ENCODE measurements at regions not wholly inside any gene's neighbourhood (a gene's known extent, or its start where the extent isn't known, plus 50 kb on each side); places are given as distances from the start of the nearest gene placed in this dataset.

DNA sequence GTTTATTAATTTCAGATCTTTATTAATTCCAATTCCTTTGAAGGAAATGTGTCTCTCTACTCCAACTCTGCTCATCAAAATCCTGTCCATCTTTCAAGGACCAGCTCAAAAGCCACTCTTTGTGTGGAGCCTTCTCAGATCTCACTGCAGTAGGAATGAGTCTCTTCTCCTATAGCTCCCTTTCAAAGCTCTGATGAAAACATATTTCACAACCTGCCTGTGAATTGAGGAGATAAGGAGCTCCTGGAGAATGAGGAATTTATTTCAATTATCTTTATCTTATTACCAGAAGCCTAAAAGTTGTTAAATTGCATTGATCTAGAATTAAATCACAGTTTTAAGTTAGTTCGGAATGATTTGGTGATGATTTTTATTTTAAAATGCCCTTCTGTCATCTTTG, 92.6 kb upstream of the TRPC3 start:
- H3K4me3 ChIP-seq (ENCODE audit: control insufficient read depth, low read depth, low read length) = no peak overlapping the region
- TF ChIP-seq, protein P1, sequence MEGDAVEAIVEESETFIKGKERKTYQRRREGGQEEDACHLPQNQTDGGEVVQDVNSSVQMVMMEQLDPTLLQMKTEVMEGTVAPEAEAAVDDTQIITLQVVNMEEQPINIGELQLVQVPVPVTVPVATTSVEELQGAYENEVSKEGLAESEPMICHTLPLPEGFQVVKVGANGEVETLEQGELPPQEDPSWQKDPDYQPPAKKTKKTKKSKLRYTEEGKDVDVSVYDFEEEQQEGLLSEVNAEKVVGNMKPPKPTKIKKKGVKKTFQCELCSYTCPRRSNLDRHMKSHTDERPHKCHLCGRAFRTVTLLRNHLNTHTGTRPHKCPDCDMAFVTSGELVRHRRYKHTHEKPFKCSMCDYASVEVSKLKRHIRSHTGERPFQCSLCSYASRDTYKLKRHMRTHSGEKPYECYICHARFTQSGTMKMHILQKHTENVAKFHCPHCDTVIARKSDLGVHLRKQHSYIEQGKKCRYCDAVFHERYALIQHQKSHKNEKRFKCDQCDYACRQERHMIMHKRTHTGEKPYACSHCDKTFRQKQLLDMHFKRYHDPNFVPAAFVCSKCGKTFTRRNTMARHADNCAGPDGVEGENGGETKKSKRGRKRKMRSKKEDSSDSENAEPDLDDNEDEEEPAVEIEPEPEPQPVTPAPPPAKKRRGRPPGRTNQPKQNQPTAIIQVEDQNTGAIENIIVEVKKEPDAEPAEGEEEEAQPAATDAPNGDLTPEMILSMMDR (IDR thresholded peaks at IDR 0.05; ENCODE audit: control insufficient read depth, insufficient read depth, low read depth, low read length, missing control alignments) = no peak
- DNase-seq (ENCODE audit: low read depth) = no peak

GRCh38 chr4:122041312-122041711, 89.5 kb upstream of the TRPC3 start:
- DNase-seq (ENCODE audit: low read depth) = no peak
- TF ChIP-seq, protein P1 (IDR thresholded peaks at IDR 0.05; ENCODE audit: control insufficient read depth, insufficient read depth, low read depth, low read length, missing control alignments) = no peak

DNA sequence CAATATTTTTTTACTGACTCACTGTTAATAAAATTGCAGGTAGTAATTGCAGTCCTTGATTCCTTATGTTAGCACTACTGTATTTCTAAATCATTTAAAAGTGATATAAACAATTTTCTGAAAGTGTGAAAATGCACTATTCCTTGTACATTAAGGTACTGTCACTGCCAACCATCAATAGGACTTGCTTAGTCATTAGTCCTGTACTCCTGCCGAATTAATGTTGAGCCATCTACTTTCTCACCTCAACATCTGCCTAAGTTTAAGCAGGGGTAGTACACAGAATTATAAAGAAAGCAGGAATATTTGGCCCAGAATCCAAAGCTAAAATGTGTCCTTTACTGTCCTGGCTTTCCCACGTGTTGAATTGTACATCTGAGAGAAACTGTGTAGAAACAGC, 87.0 kb upstream of the TRPC3 start:
- DNase-seq (ENCODE audit: low read depth) = no peak
- H3K4me3 ChIP-seq (ENCODE audit: control insufficient read depth, low read depth, low read length) = no peak overlapping the region
- TF ChIP-seq, protein P1 (IDR thresholded peaks at IDR 0.05; ENCODE audit: control insufficient read depth, insufficient read depth, low read depth, low read length, missing control alignments) = no peak

More at GRCh38 chr4:122041312-122041711, 89.5 kb upstream of the TRPC3 start:
- no peak overlapping the region for H3K4me3 ChIP-seq (ENCODE audit: control insufficient read depth, low read depth, low read length)

DNA sequence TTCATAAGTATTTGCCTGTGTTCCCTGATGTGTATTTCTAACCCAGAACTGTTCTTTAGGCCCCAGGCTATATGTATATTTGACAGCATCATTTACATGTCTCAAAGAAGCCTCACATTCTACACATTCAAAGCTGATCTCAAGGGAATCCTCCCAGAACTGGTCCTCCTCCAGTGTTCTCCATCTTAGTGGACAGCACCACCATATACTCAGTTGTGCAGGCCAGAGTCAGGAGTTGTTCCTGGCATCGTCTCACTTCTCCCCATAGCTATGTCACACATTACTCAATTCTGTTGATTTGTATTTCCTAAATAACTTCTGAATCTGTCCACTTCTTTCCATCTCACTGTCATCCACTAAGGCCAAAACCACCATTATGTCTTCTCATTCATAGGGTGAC, 82.8 kb upstream of the TRPC3 start:
- H3K4me3 ChIP-seq (ENCODE audit: control insufficient read depth, low read depth, low read length) = no peak overlapping the region
- TF ChIP-seq, protein P1 (IDR thresholded peaks at IDR 0.05; ENCODE audit: control insufficient read depth, insufficient read depth, low read depth, low read length, missing control alignments) = no peak
- no peak for DNase-seq (ENCODE audit: low read depth)

DNA sequence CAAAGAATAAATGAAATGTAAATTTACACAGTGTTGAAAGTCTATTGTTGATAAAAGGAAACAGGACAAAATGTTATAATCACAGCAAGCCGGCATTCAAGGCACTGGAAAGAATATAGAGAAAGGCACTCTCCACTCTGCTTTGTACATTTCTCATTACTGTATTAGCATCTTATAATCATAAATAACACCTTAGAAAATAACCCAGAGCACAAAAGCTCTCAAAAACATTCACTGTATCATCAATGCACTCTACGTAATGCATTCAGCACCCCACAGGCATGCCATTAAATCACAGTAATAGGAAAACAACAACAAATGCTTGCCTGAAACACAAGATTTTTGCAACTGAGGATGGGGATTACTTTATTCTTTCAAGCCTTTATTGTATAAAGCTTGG, 75.3 kb upstream of the TRPC3 start:
- TF ChIP-seq, protein P1 (IDR thresholded peaks at IDR 0.05; ENCODE audit: control insufficient read depth, insufficient read depth, low read depth, low read length, missing control alignments) = no peak
- H3K4me3 ChIP-seq (ENCODE audit: control insufficient read depth, low read depth, low read length) = no peak overlapping the region
- no peak for DNase-seq (ENCODE audit: low read depth)

DNA sequence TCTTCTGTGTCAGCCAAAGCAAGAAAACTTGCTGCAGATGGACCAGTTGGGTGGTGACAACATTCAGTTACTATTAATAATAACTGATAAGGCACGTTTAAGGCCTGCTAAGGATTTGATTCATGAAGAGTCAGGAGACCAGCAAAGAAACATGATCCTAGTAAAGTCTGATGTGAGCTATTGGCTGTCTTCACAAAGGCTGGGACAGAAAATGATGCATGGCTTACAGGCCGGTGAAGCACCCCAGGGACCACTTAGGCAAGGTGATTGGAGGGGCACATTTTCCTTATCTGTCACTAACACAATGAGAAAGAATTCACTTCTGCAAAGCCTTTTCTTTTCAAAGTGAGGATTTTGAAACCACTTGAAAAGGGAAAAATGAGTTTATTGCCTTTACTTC, 65.4 kb upstream of the TRPC3 start:
- TF ChIP-seq, protein P1 (IDR thresholded peaks at IDR 0.05; ENCODE audit: control insufficient read depth, insufficient read depth, low read depth, low read length, missing control alignments) = no peak
- H3K4me3 ChIP-seq (ENCODE audit: control insufficient read depth, low read depth, low read length) = no peak overlapping the region
- DNase-seq (ENCODE audit: low read depth) = no peak

- no peak overlapping the region for H3K4me3 ChIP-seq (ENCODE audit: control insufficient read depth, low read depth, low read length)
- TF ChIP-seq, protein P1 (IDR thresholded peaks at IDR 0.05; ENCODE audit: control insufficient read depth, insufficient read depth, low read depth, low read length, missing control alignments) = no peak
Observed at GRCh38 chr4:122015203-122015602, 63.3 kb upstream of the TRPC3 start.

More at GRCh38 chr4:122015203-122015602, 63.3 kb upstream of the TRPC3 start:
- DNase-seq (ENCODE audit: low read depth) = no peak
